Liver (tissue), 8 donors: ENCODE measurements at regions not wholly inside any gene's neighbourhood (a gene's known extent, or its start where the extent isn't known, plus 50 kb on each side); places are given as distances from the start of the nearest gene placed in this dataset.

Experiments used
- DNase-seq: peaks from one replicate; pipeline ENCODE4 v3.0.0-alpha.2; 2017; ENCODE audit warnings: low spot score
- H3K27ac ChIP-seq, 2 donors: one replicate each; pipeline ENCODE4 v1.7.0; 2013; ENCODE audit warnings: inconsistent platforms in 2 of 2, low read length in 2 of 2, control low read depth in 1 of 2, low read depth in 1 of 2, mild to moderate bottlenecking in 1 of 2
- H3K27me3 ChIP-seq, 4 donors: one replicate each; pipeline versions ENCODE4 v1.6.1 to v1.7.0; 2013; ENCODE audit warnings: low read length in 3 of 4, inconsistent platforms in 1 of 4, mild to moderate bottlenecking in 1 of 4, moderate library complexity in 1 of 4; ENCODE audit not compliant: control insufficient read depth in 4 of 4, insufficient read depth in 4 of 4
- H3K36me3 ChIP-seq, 4 donors: one replicate each; pipeline versions ENCODE4 v1.6.1 to v1.7.0; 2013; ENCODE audit warnings: low read length in 3 of 4, mild to moderate bottlenecking in 3 of 4, low read depth in 1 of 4, moderate library complexity in 1 of 4; ENCODE audit not compliant: control insufficient read depth in 4 of 4, insufficient read depth in 3 of 4
- H3K4me1 ChIP-seq, 4 donors: one replicate each; pipeline versions ENCODE4 v1.6.1 to v1.7.0; 2013; ENCODE audit warnings: low read length in 3 of 4, mild to moderate bottlenecking in 3 of 4, moderate library complexity in 1 of 4; ENCODE audit not compliant: control insufficient read depth in 4 of 4, insufficient read depth in 4 of 4
- H3K4me3 ChIP-seq, 3 donors: one replicate each; pipeline versions ENCODE4 v1.6.1 to v1.7.0; 2013; ENCODE audit warnings: low read length in 3 of 3, control low read depth in 1 of 3, low read depth in 1 of 3, mild to moderate bottlenecking in 1 of 3
- H3K9ac ChIP-seq, 2 donors: one replicate each; pipeline ENCODE4 v1.7.0; 2013; ENCODE audit warnings: low read length in 2 of 2, mild to moderate bottlenecking in 2 of 2, moderate library complexity in 2 of 2, control low read depth in 1 of 2, low read depth in 1 of 2
- H3K9me3 ChIP-seq, 4 donors: one replicate each; pipeline versions ENCODE4 v1.6.1 to v1.7.0; 2013; ENCODE audit warnings: low read length in 3 of 4; ENCODE audit not compliant: control insufficient read depth in 4 of 4
- ATF3 ChIP-seq: IDR thresholded peaks from 2 replicates; pipeline ENCODE4 v1.6.1; 2016; ENCODE audit warnings: antibody characterized with exemption
- CTCF ChIP-seq: fragments of 150-350 bp; IDR thresholded peaks from 2 replicates; pipeline ENCODE4 v1.5.1; 2017; ENCODE audit warnings: improper control_type of control experiment, low read depth, low read length; ENCODE audit not compliant: missing input control
- EGR1 ChIP-seq, 2 donors: IDR thresholded peaks; 2 replicates each; pipeline ENCODE4 v1.6.1; 2016 to 2018; ENCODE audit warnings: antibody characterized with exemption in 2 of 2, low read depth in 2 of 2
- FOXA1 ChIP-seq: IDR thresholded peaks from 2 replicates; pipeline ENCODE4 v1.6.1; 2016; ENCODE audit warnings: antibody characterized with exemption
- FOXA2 ChIP-seq: IDR thresholded peaks from 2 replicates; pipeline ENCODE4 v1.6.1; 2016; ENCODE audit warnings: antibody characterized with exemption
- GABPA ChIP-seq, 2 donors: IDR thresholded peaks in 1 of 2; conservative IDR thresholded peaks in 1 of 2; 2 replicates each; pipeline ENCODE4 v1.6.1; 2016; ENCODE audit warnings: antibody characterized with exemption in 2 of 2, mild to moderate bottlenecking in 1 of 2, moderate library complexity in 1 of 2
- HNF4A ChIP-seq, 2 donors: conservative IDR thresholded peaks; 2 replicates each; pipeline ENCODE4 v1.6.1; 2016; ENCODE audit warnings: antibody characterized with exemption in 2 of 2, mild to moderate bottlenecking in 2 of 2
- HNF4G ChIP-seq: IDR thresholded peaks from 2 replicates; pipeline ENCODE4 v1.6.1; 2016; ENCODE audit warnings: antibody characterized with exemption
- JUND ChIP-seq, 2 donors: IDR thresholded peaks; 2 replicates each; pipeline ENCODE4 v1.6.1; 2016; ENCODE audit warnings: antibody characterized with exemption in 2 of 2
- NR2F2 ChIP-seq: IDR thresholded peaks from 2 replicates; pipeline ENCODE4 v1.6.1; 2016; ENCODE audit warnings: antibody characterized with exemption
- RAD21 ChIP-seq, 2 donors: IDR thresholded peaks; 2 replicates each; pipeline ENCODE4 v1.6.1; 2016; ENCODE audit warnings: antibody characterized with exemption in 2 of 2, mild to moderate bottlenecking in 2 of 2
- REST ChIP-seq: IDR thresholded peaks from 2 replicates; pipeline ENCODE4 v1.6.1; 2016; ENCODE audit warnings: antibody characterized with exemption, mild to moderate bottlenecking
- RXRA ChIP-seq, 2 donors: IDR thresholded peaks; 2 replicates each; pipeline ENCODE4 v1.6.1; 2017 to 2018; ENCODE audit warnings: antibody characterized with exemption in 2 of 2, mild to moderate bottlenecking in 1 of 2
- SP1 ChIP-seq: IDR thresholded peaks from 2 replicates; pipeline ENCODE4 v1.6.1; 2018; ENCODE audit warnings: antibody characterized with exemption, mild to moderate bottlenecking
- TAF1 ChIP-seq: conservative IDR thresholded peaks from 2 replicates; pipeline ENCODE4 v1.6.1; 2016; ENCODE audit warnings: antibody characterized with exemption, mild to moderate bottlenecking
- YY1 ChIP-seq: IDR thresholded peaks from 2 replicates; pipeline ENCODE4 v1.6.1; 2016; ENCODE audit warnings: antibody characterized with exemption, mild to moderate bottlenecking
- ZBTB33 ChIP-seq: IDR thresholded peaks from 2 replicates; pipeline ENCODE4 v1.6.1; 2016; ENCODE audit warnings: antibody characterized with exemption
- WGBS: extraction: QIAGEN DNeasy Blood & Tissue Kit; methylation state at CpG from one replicate; pipeline ENCODE4 v1.1.7; 2013; 5-methylcytosine and 5-hydroxymethylcytosine counted together
- donor health status: healthy.
- donor health status: healthy.
- donor health status: healthy.
- donor health status: healthy.
- donor health status: healthy.

GRCh38 chr12:132408626-132409494 lies 79.5 kb upstream of the GALNT9 start:
- no peaks in the 10 kb centered on the region for H3K9me3 ChIP-seq
- no peak overlapping the region for H3K27ac ChIP-seq
- no peaks in the 10 kb centered on the region for H3K36me3 ChIP-seq
- H3K27me3 ChIP-seq: no peaks in the 10 kb centered on the region
- no peak for TF ChIP-seq SP1
- TF ChIP-seq HNF4G: no peak
- TF ChIP-seq EGR1 (IDR thresholded peaks at IDR 0.05; ENCODE audit: low read depth in 2 of 2): no peak
- no peak for TF ChIP-seq FOXA1
- TF ChIP-seq RAD21 (IDR thresholded peaks at IDR 0.05): no peak
- TF ChIP-seq HNF4A (conservative IDR thresholded peaks at IDR 0.05): no peak
- no peak for TF ChIP-seq FOXA2
- no peak for TF ChIP-seq JUND (IDR thresholded peaks at IDR 0.05)
- no peaks in the 10 kb centered on the region for H3K4me1 ChIP-seq
- no peak overlapping the region for H3K9ac ChIP-seq
- no peak overlapping the region for H3K4me3 ChIP-seq
- no peak for DNase-seq
- 73% methylated on average over 33 of the region's 33 CpGs for WGBS

GRCh38 chr12:132407992-132408391 lies 78.6 kb upstream of the GALNT9 start:
- Histone ChIP-seq H3K36me3 (no peaks in the 10 kb centered on the region), H3K27ac (no peak overlapping the region), H3K4me3 (no peak overlapping the region), H3K27me3 (no peaks in the 10 kb centered on the region), H3K9ac (no peak overlapping the region), H3K4me1 (no peaks in the 10 kb centered on the region), H3K9me3 (no peaks in the 10 kb centered on the region)
- TF ChIP-seq TAF1: no peak
- TF ChIP-seq JUND (IDR thresholded peaks at IDR 0.05): no peak
- TF ChIP-seq HNF4G: no peak
- no peak for DNase-seq
- WGBS: 77% methylated on average over 10 of the region's 10 CpGs

GRCh38 chr12:132407451-132407961 lies 78.1 kb upstream of the GALNT9 start:
- Histone ChIP-seq H3K4me1 (no peaks in the 10 kb centered on the region), H3K36me3 (no peaks in the 10 kb centered on the region), H3K27ac (no peak overlapping the region), H3K4me3 (no peak overlapping the region), H3K9me3 (no peaks in the 10 kb centered on the region), H3K27me3 (no peaks in the 10 kb centered on the region), H3K9ac (no peak overlapping the region)
- DNase-seq: no peak
- no peak for TF ChIP-seq YY1
- no peak for TF ChIP-seq TAF1
- TF ChIP-seq GABPA (IDR thresholded peaks at IDR 0.05 in 1 of 2, conservative IDR thresholded peaks at IDR 0.05 in 1 of 2): no peak
- TF ChIP-seq ZBTB33: no peak
- TF ChIP-seq ATF3: no peak
- no peak for TF ChIP-seq REST
- no peak for TF ChIP-seq JUND (IDR thresholded peaks at IDR 0.05)
- TF ChIP-seq NR2F2: no peak
- TF ChIP-seq EGR1 (IDR thresholded peaks at IDR 0.05; ENCODE audit: low read depth in 2 of 2): no peak
- TF ChIP-seq SP1: no peak
- no peak for TF ChIP-seq RAD21 (IDR thresholded peaks at IDR 0.05)
- no peak for TF ChIP-seq CTCF
- no peak for TF ChIP-seq HNF4G
- no peak for TF ChIP-seq RXRA (IDR thresholded peaks at IDR 0.05)
- WGBS: 72% methylated on average over 32 of the region's 32 CpGs
